Activated CD4-positive, alpha-beta memory T cell treated with anti-CD3 and anti-CD28 coated beads for 36 hours (primary cell): ENCODE measurements at regions not wholly inside any gene's neighbourhood (a gene's known extent, or its start where the extent isn't known, plus 50 kb on each side); places are given as distances from the start of the nearest gene placed in this dataset.

ENCODE experiments used
- CTCF ChIA-PET: fragments of 350-600 bp; sonication (Branson Sonifier 250); formaldehyde crosslinking; loops from one replicate; lab custom pipeline; 2021; ENCODE audit warnings: antibody characterized with exemption, inconsistent platforms; lab: Charles Lee
- POLR2A ChIA-PET: fragments of 350-600 bp; sonication (Branson Sonifier 250); formaldehyde crosslinking; loops from one replicate; lab custom pipeline; 2021; ENCODE audit warnings: antibody characterized with exemption; lab: Charles Lee
- DNase-seq: peaks from one replicate; pipeline ENCODE4 v3.0.0-alpha.2; 2020
- H3K27ac Mint-ChIP-seq: one replicate; pipeline ENCODE4 v1.8.0; 2021; ENCODE audit warnings: mixed read lengths
- H3K27me3 Mint-ChIP-seq: one replicate; pipeline ENCODE4 v1.8.0; 2021; ENCODE audit warnings: mixed read lengths
- H3K36me3 Mint-ChIP-seq: one replicate; pipeline ENCODE4 v1.8.0; 2021; ENCODE audit warnings: mixed read lengths
- H3K4me1 Mint-ChIP-seq: one replicate; pipeline ENCODE4 v1.8.0; 2021; ENCODE audit warnings: low read depth, mixed read lengths
- H3K4me3 Mint-ChIP-seq: one replicate; pipeline ENCODE4 v1.8.0; 2021; ENCODE audit warnings: mild to moderate bottlenecking, mixed read lengths
- H3K9me3 Mint-ChIP-seq: one replicate; pipeline ENCODE4 v1.8.0; 2021; ENCODE audit warnings: mixed read lengths
- intact Hi-C: fragments of 100-400 bp; cut with micrococcal nuclease; formaldehyde crosslinking; loops from one replicate; pipeline ENCODE4 v1.15.1; 2023

GRCh38 chr1:76010802-76011201, 63.7 kb upstream of the ST6GALNAC3 start:
- POLR2A ChIA-PET = no interaction called here
- H3K4me3 Mint-ChIP-seq = no peak overlapping the region

GRCh38 chr1:76012341-76013205, 62.0 kb upstream of the ST6GALNAC3 start:
- no peak overlapping the region for H3K27ac Mint-ChIP-seq
- no peaks in the 10 kb centered on the region for H3K9me3 Mint-ChIP-seq
- DNase-seq = no peak
- POLR2A ChIA-PET = no interaction called here
- intact Hi-C loops = no loop called here
- CTCF ChIA-PET = no interaction called here
- no peaks in the 10 kb centered on the region for H3K36me3 Mint-ChIP-seq
- no peaks in the 10 kb centered on the region for H3K4me1 Mint-ChIP-seq
- H3K27me3 Mint-ChIP-seq = no peaks in the 10 kb centered on the region
- no peak overlapping the region for H3K4me3 Mint-ChIP-seq

More at GRCh38 chr1:76010802-76011201, 63.7 kb upstream of the ST6GALNAC3 start:
- no peaks in the 10 kb centered on the region for H3K4me1 Mint-ChIP-seq
- no peak for DNase-seq
- H3K36me3 Mint-ChIP-seq = no peaks in the 10 kb centered on the region
- H3K27me3 Mint-ChIP-seq = no peaks in the 10 kb centered on the region
- CTCF ChIA-PET = no interaction called here
- no peak overlapping the region for H3K27ac Mint-ChIP-seq
- intact Hi-C loops = no loop called here
- no peaks in the 10 kb centered on the region for H3K9me3 Mint-ChIP-seq

- POLR2A ChIA-PET = no interaction called here
- CTCF ChIA-PET = no interaction called here
- no peak overlapping the region for H3K4me3 Mint-ChIP-seq
Measured at GRCh38 chr1:76013206-76013581, 61.4 kb upstream of the ST6GALNAC3 start.

GRCh38 chr1:76015478-76016103, 59.0 kb upstream of the ST6GALNAC3 start:
- Mint-ChIP-seq H3K27me3 (no peaks in the 10 kb centered on the region), H3K9me3 (no peaks in the 10 kb centered on the region), H3K27ac (no peak overlapping the region), H3K36me3 (no peaks in the 10 kb centered on the region), H3K4me3 (no peak overlapping the region), H3K4me1 (no peaks in the 10 kb centered on the region)
- DNase-seq = no peak
- ChIA-PET CTCF (no interaction called here), POLR2A (no interaction called here)
- intact Hi-C loops = no loop called here

More at GRCh38 chr1:76013206-76013581, 61.4 kb upstream of the ST6GALNAC3 start:
- H3K27ac Mint-ChIP-seq = no peak overlapping the region
- DNase-seq = no peak
- H3K4me1 Mint-ChIP-seq = no peaks in the 10 kb centered on the region
- no peaks in the 10 kb centered on the region for H3K27me3 Mint-ChIP-seq
- no peaks in the 10 kb centered on the region for H3K36me3 Mint-ChIP-seq
- H3K9me3 Mint-ChIP-seq = no peaks in the 10 kb centered on the region
- intact Hi-C loops = no loop called here

- ChIA-PET CTCF (no interaction called here), POLR2A (no interaction called here)
- no peak overlapping the region for H3K4me3 Mint-ChIP-seq
- DNase-seq = no peak
- intact Hi-C loops = no loop called here
- no peak overlapping the region for H3K27ac Mint-ChIP-seq
- no peaks in the 10 kb centered on the region for H3K4me1 Mint-ChIP-seq
- no peaks in the 10 kb centered on the region for H3K9me3 Mint-ChIP-seq
- H3K27me3 Mint-ChIP-seq = no peaks in the 10 kb centered on the region
- no peaks in the 10 kb centered on the region for H3K36me3 Mint-ChIP-seq
Measured at GRCh38 chr1:76018045-76018444, 56.5 kb upstream of the ST6GALNAC3 start.

GRCh38 chr1:76021846-76022245, 52.7 kb upstream of the ST6GALNAC3 start:
- Mint-ChIP-seq H3K27me3 (peaks cover 5% of the 10 kb centered on the region), H3K9me3 (no peaks in the 10 kb centered on the region), H3K36me3 (no peaks in the 10 kb centered on the region), H3K27ac (no peak overlapping the region), H3K4me3 (no peak overlapping the region), H3K4me1 (peaks cover 6% of the 10 kb centered on the region)
- ChIA-PET CTCF (no interaction called here), POLR2A (no interaction called here)
- DNase-seq = no peak
- intact Hi-C loops = no loop called here

- DNase-seq = no peak
- Mint-ChIP-seq H3K4me3 (no peak overlapping the region), H3K36me3 (no peaks in the 10 kb centered on the region), H3K4me1 (peaks cover 6% of the 10 kb centered on the region), H3K27ac (no peak overlapping the region), H3K9me3 (no peaks in the 10 kb centered on the region), H3K27me3 (peaks cover 6% of the 10 kb centered on the region)
- intact Hi-C loops = no loop called here
- ChIA-PET POLR2A (no interaction called here), CTCF (no interaction called here)
Measured at GRCh38 chr1:76023669-76024435, 50.7 kb upstream of the ST6GALNAC3 start.
